ENCODE measurements at regions not wholly inside any gene's neighbourhood (a gene's known extent, or its start where the extent isn't known, plus 50 kb on each side); places are given as distances from the start of the nearest gene placed in this dataset.

GRCh38 chr6:108779536-108780275 lies 68.5 kb upstream of the ARMC2 start:
- DNase-seq (ENCODE audit: low spot score) = no peak
- no peaks in the 10 kb centered on the region for H4K20me1 ChIP-seq (replicated peaks; ENCODE audit: insufficient read depth)
- Mint-ChIP-seq H3K27ac (no peak overlapping the region), H3K36me3 (ENCODE audit: low read depth) (no peaks in the 10 kb centered on the region), H3K4me3 (peak overlapping the region; percentile 37; the same call in 1 of the 3 replicates), H3K27me3 (ENCODE audit: insufficient read depth, low read depth, poor library complexity) (peaks cover 15% of the 10 kb centered on the region), H3K9me3 (no peaks in the 10 kb centered on the region), H3K4me1 (peaks cover 36% of the 10 kb centered on the region)
- H3K27me3 ChIP-seq (ENCODE audit: insufficient read depth) = no peaks in the 10 kb centered on the region
- H3K4me3 ChIP-seq = no peak overlapping the region
- no peaks in the 10 kb centered on the region for H3K9me2 ChIP-seq (ENCODE audit: insufficient read depth)
- no peak overlapping the region; the same call in 1 of the 2 replicates for H2AFZ ChIP-seq
- H3K79me2 ChIP-seq (replicated peaks; ENCODE audit: insufficient read depth) = no peaks in the 10 kb centered on the region
- no peak for TF ChIP-seq CREB1 (CRISPR knock-in tag; IDR thresholded peaks at IDR 0.05; ENCODE audit: low read depth)
- H3K27ac ChIP-seq (ENCODE audit: low read depth) = no peak overlapping the region
- no peak for ATAC-seq
- H3K4me2 ChIP-seq = peak overlapping the region; percentile 40
- H3K4me1 ChIP-seq (ENCODE audit: insufficient read depth) = peaks cover 38% of the 10 kb centered on the region
- H3F3A ChIP-seq (replicated peaks; ENCODE audit: low read depth) = no peaks in the 10 kb centered on the region
- no peaks in the 10 kb centered on the region for H3K36me3 ChIP-seq (ENCODE audit: insufficient read depth)

GRCh38 chr6:108780784-108781183 lies 67.4 kb upstream of the ARMC2 start:
- no peak overlapping the region for H3K27ac Mint-ChIP-seq
- Histone ChIP-seq H3K4me3 (no peak overlapping the region), H3K79me2 (replicated peaks; ENCODE audit: insufficient read depth) (no peaks in the 10 kb centered on the region), H3K27ac (ENCODE audit: low read depth) (no peak overlapping the region), H3K9me2 (ENCODE audit: insufficient read depth) (no peaks in the 10 kb centered on the region), H3F3A (replicated peaks; ENCODE audit: low read depth) (no peaks in the 10 kb centered on the region), H3K4me2 (peak overlapping the region; percentile 82), H2AFZ (no peak overlapping the region), H3K36me3 (ENCODE audit: insufficient read depth) (no peaks in the 10 kb centered on the region), H3K27me3 (ENCODE audit: insufficient read depth) (no peaks in the 10 kb centered on the region), H4K20me1 (replicated peaks; ENCODE audit: insufficient read depth) (no peaks in the 10 kb centered on the region), H3K4me1 (ENCODE audit: insufficient read depth) (peaks cover 38% of the 10 kb centered on the region)
- DNase-seq (ENCODE audit: low spot score) (no peak), ATAC-seq (no peak)
- H3K9me3 Mint-ChIP-seq = no peaks in the 10 kb centered on the region
- H3K4me3 Mint-ChIP-seq = no peak overlapping the region; the same call in 2 of the 3 replicates
- TF ChIP-seq ZNF462 (CRISPR knock-in tag; IDR thresholded peaks at IDR 0.05) = no peak
- TF ChIP-seq STAT1 (IDR thresholded peaks at IDR 0.05; ENCODE audit: unreplicated experiment) = no peak
- TF ChIP-seq JUNB (IDR thresholded peaks at IDR 0.05; ENCODE audit: unreplicated experiment) = no peak
- TF ChIP-seq CREB1 (CRISPR knock-in tag; IDR thresholded peaks at IDR 0.05; ENCODE audit: low read depth) = no peak
- no peak for TF ChIP-seq NANOG (IDR thresholded peaks at IDR 0.05; ENCODE audit: borderline replicate concordance)
- H3K27me3 Mint-ChIP-seq (ENCODE audit: insufficient read depth, low read depth, poor library complexity) = peaks cover 15% of the 10 kb centered on the region
- peaks cover 36% of the 10 kb centered on the region for H3K4me1 Mint-ChIP-seq
- no peaks in the 10 kb centered on the region for H3K36me3 Mint-ChIP-seq (ENCODE audit: low read depth)

All from GM23338 (cell line).